ENCODE measurements at regions not wholly inside any gene's neighbourhood (a gene's known extent, or its start where the extent isn't known, plus 50 kb on each side); places are given as distances from the start of the nearest gene placed in this dataset.
"Not testable (repeated sequence)": the region's sequence is repeated elsewhere in the genome, so short reads cannot be mapped to it uniquely, and the experiment has no call there.

DNA sequence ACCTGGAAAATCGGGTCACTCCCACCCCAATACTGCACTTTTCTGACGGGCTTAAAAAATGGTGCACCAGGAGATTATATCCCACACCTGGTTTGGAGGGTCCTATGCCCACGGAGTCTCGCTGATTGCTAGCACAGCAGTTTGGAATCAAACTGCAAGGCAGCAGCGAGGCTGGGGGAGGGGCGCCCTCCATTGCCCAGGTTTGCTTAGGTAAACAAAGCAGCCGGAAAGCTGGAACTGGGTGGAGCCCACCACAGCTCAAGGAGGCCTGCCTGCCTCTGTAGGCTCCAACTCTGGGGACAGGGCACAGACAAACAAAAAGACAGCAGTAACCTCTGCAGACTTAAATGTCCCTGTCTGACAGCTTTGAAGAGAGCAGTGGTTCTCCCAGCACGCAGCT is 167.1 kb upstream of the PHACTR1 start:
- not testable (repeated sequence) for TF ChIP-seq CTCF (IDR thresholded peaks at IDR 0.05); ESRRA (CRISPR knock-in tag; IDR thresholded peaks at IDR 0.05; ENCODE audit: borderline replicate concordance); JUN (CRISPR knock-in tag; IDR thresholded peaks at IDR 0.05); TEAD1 (CRISPR knock-in tag; IDR thresholded peaks at IDR 0.05); ZNF138 (CRISPR knock-in tag; conservative IDR thresholded peaks at IDR 0.05); NR3C1 (CRISPR knock-in tag; conservative IDR thresholded peaks at IDR 0.05; ENCODE audit: low read depth); NR2C2 (CRISPR knock-in tag; IDR thresholded peaks at IDR 0.05); TEAD4 (CRISPR knock-in tag; IDR thresholded peaks at IDR 0.05); FOXK1 (CRISPR knock-in tag; IDR thresholded peaks at IDR 0.05); KAT7 (CRISPR knock-in tag; IDR thresholded peaks at IDR 0.05; ENCODE audit: borderline replicate concordance); ZNF121 (CRISPR knock-in tag; IDR thresholded peaks at IDR 0.05)
- TF ChIP-seq, protein P1, sequence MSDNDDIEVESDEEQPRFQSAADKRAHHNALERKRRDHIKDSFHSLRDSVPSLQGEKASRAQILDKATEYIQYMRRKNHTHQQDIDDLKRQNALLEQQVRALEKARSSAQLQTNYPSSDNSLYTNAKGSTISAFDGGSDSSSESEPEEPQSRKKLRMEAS (CRISPR knock-in tag; IDR thresholded peaks at IDR 0.05): not testable (repeated sequence)
- TF ChIP-seq, protein P2, sequence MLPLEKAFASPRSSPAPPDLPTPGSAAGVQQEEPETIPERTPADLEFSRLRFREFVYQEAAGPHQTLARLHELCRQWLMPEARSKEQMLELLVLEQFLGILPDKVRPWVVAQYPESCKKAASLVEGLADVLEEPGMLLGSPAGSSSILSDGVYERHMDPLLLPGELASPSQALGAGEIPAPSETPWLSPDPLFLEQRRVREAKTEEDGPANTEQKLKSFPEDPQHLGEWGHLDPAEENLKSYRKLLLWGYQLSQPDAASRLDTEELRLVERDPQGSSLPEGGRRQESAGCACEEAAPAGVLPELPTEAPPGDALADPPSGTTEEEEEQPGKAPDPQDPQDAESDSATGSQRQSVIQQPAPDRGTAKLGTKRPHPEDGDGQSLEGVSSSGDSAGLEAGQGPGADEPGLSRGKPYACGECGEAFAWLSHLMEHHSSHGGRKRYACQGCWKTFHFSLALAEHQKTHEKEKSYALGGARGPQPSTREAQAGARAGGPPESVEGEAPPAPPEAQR (CRISPR knock-in tag; IDR thresholded peaks at IDR 0.05): not testable (repeated sequence)
